HG02840 (cell line): ENCODE measurements at regions not wholly inside any gene's neighbourhood (a gene's known extent, or its start where the extent isn't known, plus 50 kb on each side); places are given as distances from the start of the nearest gene placed in this dataset.

Experiments
- ATAC-seq: cut with Tn5 transposase; IDR thresholded peaks from one replicate; pipeline ENCODE4 v1.9.1; 2021; ENCODE audit warnings: mild to moderate bottlenecking, moderate library complexity, moderate number of reproducible peaks; ENCODE audit not compliant: unreplicated experiment, low FRiP score

DNA sequence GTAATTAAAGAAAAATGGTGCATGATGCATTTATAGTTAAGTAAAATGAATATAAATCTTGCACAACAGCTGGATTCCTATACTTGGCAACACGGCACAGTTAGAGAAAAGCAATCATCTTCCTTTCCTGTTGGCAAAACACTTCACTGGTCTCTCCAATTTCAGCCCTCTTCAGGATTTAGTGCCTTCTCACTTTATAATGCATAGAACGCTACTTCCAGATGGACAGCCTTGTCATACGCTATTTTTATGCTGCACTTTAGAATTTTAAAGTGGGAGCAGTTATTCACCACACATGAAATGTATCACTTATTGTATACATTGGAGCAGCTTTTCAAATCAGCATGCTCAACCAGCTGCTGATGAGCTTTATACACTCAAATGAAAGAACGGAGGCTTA is 194.4 kb upstream of the GBE1 start:
- ATAC-seq = no peak

DNA sequence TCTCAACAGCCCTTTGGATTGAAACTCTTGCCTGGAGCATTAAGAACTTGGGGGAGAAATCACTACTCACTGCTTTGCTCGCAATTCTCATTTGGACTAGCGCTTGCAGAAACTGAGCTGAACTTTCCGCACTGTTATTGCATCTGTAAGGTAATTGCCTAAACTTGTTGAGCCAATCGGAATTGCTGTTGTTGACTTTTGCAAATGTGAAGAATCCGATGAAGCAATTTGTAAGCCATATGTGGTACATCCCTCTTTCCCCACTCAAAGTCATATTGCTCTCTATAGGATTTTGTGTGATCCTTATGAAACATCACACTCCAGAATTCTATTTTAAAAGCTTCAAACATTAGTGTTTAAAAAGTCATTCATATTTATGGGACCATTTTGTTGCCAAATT is 191.7 kb upstream of the GBE1 start:
- ATAC-seq = no peak

DNA sequence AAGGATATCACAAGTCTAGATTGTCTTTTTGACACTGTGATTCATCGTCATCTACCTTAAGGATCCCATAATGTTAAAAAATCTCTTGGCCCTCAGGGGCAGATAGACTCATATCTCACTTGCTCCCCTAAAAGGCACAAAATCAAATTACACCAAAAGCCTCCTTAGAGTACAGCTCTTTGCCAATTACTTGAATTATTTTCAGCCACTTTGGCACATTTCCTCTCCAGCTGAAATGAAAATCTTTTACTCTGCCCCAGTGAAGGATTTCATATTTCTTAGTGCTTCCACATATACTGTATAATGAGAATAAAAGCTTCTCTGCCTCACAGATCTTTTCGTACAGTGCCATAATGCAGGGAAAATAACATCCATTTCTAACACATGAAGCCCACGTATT is 190.7 kb upstream of the GBE1 start:
- no peak for ATAC-seq

DNA sequence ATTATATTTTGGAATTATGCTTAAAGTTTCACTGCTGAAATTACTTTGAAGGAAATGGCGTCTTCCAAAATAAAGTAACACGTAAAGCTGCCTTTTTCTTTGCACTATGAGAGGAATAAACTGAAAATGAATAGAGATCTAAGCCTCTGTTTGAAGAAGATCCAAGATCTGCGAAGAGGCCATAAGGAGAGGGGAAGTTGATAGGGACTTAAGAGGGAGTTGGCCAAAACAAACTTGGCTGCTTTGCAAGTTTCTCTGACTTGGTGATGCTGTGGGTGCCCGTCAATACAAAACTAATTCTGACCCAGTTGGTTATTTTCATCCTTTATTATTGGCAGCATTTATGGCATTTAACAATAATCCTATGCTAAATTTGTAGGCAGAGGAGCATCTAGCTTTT is 190.2 kb upstream of the GBE1 start:
- no peak for ATAC-seq

DNA sequence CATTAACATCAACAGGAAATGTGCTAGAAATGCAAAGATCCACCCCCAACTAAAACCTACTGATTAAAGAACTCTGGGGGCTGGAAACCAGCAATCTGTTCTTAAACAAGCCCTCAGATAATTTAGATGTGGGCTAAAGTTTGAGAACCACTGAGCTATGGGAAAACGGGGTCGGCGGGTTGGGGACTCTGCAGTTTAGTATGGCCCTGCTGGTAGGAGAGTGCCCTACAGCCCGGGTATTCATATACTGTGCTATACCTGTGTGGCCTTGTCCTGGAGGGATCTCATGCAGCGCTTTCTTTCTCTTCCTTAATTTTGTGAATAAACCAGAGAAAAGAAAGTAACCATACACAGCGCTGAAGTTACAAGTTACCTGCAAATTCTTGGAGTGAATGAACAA is 189.7 kb upstream of the GBE1 start:
- no peak for ATAC-seq

DNA sequence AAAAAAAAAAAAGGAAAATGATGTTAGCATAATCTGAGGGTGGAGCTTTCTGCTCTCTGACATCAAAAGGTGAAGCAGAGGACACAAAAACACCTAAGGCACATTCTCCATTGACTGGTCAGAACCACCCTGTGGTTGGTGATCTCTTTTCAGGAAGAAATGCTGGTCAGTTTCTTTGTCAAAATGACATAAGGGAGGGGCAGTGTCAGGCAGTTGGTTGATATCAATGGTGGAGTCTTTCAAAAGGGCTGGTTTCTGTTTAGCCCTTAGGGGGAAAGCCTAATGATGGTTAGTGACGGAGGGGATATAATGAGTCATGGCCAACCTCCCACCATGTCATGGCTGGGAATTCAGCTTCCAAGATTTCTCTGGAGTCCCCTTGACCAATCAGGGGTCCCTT is 185.9 kb upstream of the GBE1 start:
- ATAC-seq = no peak

DNA sequence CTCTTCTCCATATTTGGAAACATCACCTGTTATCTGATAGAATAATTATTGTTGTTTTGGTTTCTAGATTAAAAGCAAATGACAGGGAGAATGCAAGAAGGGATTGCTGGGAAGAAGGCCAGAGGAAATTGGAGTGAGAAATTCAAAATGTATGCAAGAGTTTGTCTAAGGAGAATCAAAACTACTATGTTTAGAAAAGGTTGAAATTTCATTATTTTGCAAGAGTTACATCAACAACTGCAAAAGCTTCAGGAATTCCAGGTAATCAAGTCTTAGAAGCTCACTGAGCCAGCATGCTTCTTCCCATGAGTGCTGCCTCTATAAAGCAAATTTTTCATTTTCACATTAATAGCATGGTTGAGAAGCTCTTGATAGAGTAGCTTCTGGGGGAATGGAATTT is 177.2 kb upstream of the GBE1 start:
- no peak for ATAC-seq

DNA sequence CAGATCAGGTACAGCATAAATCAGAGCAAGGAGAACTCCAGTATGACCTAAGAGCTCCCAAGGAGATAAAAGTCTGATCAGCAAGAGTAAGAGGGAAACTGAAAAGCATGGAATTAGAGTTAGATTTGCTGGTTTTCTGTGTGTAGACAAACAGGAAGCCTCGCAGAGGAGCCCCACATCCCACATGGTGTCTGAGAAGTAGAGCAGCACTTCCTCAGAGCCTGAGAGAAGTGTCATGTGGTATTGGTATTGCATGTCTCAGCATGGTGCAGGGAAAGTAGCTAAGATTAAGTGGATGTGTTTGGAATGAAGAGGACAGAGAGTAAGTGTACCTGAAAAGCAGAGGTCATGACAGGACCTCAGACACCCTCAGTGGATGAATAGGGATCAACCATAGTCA is 175.4 kb upstream of the GBE1 start:
- no peak for ATAC-seq

DNA sequence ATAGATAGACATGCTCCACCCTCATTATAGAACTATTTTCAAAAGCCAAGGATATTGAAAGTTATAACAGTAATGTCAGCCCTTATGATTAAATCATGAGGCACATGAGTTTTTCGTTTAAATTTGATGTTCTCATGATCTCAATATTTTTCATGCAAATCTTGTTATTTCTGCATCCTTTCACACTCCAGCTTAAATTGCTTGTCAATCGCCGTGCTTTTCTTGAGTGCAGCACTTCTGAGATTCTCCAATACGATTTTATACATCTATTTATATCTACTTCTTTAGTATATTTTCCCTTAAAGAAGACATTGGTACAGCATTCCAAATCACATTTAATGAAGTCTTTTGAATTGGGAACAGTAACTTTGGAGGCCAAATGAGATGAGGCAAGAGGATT is 171.2 kb upstream of the GBE1 start:
- ATAC-seq = no peak

DNA sequence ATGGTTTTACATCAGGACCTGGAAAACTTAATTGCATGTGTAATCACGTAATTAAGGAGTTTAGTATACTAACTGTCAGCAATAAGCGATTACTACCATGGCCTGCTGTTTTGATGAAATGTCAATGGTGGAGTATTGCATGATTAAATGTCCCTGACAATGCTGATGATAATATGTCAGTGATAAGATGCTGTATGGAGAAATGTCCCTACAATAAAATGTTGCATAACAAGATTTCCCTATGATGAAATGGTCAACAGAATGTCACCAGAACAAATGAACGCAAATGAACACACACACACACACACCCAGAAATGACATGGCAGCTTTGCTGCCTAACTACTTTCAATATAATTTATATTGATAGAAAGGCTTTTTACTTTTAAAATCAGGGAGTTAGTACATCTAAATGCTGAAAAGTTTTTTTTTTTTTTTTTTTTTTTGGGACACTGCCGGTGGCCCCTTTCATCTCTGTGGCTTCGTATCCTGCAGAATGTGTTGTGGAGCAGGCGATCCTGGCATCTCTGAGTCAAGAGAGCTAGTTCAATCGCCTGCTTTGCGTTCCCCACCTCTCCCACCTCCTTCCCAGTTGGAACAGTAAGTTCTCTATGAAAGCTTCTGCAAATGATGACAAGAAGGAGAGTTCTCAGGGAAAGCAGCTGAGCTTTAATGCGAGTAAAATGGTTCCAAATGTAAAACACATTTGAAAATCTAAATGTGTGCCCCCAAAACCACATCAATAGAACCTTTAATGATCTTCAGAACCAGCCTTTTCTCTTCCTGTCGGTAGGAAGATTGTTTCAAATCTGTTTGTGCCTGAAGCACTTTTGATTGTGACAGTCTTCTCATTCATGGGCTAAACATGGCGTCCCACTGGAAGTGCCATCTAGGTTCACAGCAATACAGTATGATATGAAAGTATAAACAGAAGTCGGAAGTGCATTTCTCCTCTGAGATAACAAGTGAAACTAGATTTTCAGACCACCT is 170.1 kb upstream of the GBE1 start:
- no peak for ATAC-seq

DNA sequence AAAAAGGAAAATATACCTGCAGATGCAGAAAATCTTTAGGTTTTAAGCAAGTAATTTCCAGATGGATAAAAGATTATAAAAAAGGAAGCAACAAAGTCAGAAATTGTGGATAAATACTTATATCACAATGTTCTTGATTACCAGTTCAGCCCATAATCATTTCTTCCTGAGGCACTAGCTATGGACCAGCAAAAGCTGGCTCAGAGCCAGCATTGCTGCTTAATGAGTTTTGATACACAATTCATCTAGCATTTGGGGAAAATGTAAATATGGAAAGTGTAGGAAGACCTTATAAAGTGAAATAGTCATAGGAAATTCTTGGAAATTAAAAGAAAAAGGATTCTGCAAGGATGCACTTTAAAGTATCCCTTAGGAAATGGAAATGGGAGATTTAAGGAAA is 168.3 kb upstream of the GBE1 start:
- no peak for ATAC-seq

DNA sequence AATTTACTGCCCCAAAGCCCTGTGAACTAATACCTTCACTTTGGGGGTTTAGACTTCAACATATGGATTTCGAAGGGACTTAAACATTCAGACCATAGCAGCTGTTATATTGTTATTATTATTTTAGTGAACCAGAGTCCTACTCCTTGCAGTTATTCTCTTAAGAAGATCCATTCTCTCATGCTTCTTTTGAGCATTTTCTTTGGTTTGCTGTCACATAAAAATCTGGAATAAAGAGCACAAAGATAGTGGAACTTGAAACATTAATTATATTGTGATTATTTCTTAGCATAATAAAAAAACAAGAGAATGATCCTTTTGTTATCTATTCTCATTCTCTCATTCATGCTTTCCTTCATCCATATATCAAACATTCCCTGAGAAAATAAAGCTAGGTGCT is 166.4 kb upstream of the GBE1 start:
- ATAC-seq = no peak

DNA sequence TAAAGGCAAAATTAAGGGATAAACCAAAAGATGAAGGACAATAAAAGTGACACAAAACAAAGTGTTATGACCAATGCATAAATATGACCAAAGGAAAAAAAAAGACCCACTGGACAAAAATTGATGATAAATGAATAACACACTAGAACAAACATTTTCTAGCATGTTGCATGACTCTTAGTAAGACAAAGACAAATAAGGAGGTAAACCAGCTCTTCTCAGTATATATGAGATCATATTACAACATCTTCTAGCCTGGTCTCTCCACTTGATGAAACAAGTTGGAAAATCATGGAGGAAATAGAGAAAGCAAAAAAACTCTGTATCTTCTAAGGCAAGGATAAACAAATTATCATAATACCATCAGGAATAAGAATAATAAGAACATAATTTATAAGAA is 163.9 kb upstream of the GBE1 start:
- ATAC-seq = no peak

DNA sequence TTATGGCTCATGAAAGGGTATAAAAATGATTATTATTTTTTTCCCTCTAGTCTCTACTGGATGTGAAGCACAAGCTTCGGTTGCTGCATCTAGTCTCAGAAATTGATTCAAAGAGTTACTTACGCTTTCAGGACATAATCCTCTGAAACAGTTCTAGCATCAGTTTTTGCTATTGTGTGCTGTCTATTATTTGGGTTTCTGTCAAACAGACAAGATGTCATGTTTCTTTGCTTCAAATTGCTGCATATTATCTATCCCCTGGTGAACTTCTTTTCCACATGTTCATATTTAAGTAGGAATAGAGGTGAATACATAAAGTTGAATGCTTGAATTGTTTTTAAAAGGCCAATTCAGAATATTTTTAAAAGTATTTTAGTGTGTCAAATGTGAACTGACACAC is 161.6 kb upstream of the GBE1 start:
- no peak for ATAC-seq

DNA sequence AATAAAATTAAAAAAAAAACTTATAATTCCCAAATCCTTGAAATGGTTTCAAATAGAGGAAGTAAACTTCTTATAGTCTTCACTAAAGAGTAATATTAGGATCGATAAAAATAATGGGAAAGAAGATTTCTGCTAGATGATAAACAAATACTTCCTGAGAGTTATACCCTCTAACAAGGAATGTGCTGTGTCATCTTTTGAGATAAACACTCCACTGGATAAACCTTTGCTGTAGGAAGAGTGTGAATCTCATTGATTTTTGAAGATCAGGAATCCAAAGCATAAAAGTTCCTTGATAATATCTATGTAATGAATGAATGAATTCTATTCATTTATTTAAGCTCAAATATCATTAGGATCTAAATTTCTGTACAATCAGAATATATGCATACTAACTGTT is 161.0 kb upstream of the GBE1 start:
- ATAC-seq = no peak

DNA sequence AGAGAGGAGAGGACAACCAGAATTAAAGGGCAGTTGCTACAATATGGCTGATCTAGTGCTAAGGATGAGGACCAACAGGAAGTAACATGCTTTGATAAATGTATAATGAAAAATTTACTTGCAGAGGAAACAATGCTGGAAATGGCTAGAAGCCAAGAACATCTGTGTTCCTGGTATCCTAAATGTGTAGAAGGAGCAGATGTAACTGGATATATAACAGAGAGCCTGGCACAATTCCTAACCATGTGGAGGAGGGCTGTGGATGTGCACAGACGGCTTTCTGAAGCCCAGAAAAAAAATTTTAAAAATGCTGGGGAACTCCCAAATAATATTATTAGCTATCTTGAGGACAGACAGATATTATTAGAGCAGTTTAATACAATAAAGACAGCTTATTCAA is 159.4 kb upstream of the GBE1 start:
- ATAC-seq = no peak

DNA sequence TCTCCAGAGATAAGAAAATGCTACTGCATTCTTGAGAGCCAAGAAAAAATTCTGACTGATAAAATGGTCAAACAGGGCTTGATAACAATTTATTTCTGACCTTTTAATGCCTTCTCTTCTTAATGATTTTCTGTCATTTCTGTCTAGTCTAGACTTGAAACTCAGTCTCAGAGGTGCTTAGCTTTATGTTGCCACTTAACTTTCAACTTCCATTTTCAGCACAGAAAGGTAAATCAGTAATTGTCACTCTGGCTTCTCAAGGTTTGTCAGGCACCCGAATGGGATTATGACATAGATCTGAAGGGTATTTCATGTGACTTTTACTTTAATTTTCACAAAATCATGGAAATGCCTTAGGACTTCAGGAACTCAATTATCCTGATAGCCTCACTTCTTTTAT is 155.4 kb upstream of the GBE1 start:
- no peak for ATAC-seq

DNA sequence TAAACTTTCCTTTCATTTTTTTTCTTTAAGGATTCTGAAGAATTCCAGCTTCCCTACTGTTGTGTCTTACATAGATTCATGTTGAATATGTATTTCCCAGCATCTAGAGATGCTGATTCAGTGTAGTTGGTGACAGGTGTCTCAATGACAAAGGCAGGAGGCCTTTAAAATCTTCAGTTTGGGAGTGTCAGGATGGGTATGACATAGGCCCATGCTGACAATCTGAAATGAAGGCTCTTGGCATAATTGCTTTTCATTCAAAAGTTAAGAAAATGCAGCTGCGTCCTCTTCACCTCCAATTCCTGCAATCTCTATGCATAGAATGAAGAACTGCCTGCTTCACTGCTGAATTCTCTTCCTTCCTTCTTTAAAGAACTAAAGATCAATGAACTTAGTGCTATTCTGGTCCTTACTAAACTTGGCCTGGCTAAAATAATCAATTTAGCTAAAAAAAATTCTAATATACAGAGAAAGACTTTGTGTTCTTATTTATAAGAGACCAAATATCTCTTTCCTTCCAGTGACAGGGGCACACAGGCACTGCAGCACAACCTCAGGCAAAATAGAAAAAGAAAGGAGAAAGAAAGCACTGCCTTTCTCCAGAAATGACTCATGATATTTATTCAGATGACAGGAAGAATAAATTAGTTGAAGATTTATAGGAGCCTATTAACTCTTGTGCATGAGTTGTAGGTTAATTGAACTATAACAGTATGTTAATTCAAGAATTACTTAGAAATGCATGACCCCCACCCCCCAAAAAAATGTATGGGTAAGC is 152.6 kb upstream of the GBE1 start:
- no peak for ATAC-seq

DNA sequence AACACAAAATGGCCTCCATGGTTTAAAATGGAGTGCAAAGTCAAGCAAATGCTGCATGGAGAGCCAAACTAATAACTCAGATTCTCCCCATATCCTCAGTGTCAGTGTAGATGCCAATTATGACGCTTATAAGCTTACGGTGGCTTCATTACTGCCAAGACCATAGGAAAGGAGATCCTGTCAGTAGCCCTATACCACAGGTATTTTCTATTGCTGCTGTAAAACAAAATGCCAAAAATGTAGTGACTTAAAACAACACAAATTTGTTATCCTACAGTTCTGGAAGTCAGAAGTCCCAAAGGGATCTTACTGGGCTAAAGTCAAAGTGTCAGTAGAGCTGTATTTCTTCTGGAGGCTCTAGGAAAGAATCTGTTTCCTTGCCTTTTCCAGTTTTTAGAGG is 149.8 kb upstream of the GBE1 start:
- ATAC-seq = no peak

DNA sequence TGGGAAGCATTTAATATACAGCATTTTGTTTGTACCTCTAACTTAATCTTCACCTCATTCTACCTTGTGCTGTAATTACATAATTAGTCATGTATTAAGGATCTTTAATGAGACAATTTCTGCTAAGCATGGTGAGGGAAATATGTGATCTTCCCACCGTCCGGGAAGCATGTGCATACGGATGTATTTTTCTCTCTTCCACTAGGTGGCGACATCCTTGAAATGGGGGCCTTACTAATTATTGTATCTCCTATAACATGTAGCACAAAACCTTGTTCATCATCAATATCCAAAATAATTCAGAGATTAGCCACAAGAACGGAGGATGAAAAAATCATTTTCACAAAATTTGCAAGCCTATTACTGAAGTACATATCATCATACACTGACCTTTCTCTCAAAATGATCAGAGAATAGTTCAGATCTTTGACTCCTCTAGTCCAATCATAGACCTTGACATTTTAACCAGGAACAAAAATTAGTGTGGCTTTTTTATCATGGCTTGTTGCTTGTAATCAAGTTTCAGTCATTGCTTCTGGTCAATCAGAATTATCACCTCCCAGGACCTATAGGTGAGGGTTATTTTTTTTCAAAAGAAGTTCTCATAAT is 148.9 kb upstream of the GBE1 start:
- ATAC-seq = no peak

DNA sequence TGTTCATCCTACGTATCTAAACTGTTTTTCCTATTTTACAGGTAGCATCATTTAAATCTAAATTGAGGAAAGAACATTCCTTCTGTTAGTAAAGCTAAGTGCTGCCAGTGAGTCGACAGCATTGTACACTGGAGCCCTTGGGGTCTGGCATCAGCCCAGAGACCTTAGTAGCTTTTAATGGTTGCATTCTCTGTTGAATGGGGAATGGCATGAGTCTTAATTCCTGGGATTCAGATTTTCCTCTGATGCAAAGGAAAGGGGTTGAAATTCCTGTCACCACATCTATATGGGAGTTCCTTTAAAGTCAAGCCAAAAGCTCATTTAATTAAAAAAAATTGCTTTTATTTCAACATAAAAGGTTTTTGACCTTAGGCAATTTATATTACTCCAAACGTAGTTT is 148.4 kb upstream of the GBE1 start:
- ATAC-seq = no peak
